Superior temporal gyrus (tissue), 1 donor: ENCODE measurements at regions not wholly inside any gene's neighbourhood (a gene's known extent, or its start where the extent isn't known, plus 50 kb on each side); places are given as distances from the start of the nearest gene placed in this dataset.
A peak's percentile ranks its signal among the peaks of the same experiment; 100 is the strongest.
"Not testable (repeated sequence)": the region's sequence is repeated elsewhere in the genome, so short reads cannot be mapped to it uniquely, and the experiment has no call there.

ENCODE experiments used
- DNase-seq: peaks from one replicate; pipeline ENCODE4 v3.0.0-alpha.2; 2016; ENCODE audit errors: extremely low spot score

GRCh38 chr1:192905049-192905448 lies 96.2 kb downstream of the RGS2 start:
- no peak for DNase-seq

GRCh38 chr1:192906334-192906733 lies 97.5 kb downstream of the RGS2 start:
- no peak for DNase-seq

- DNase-seq: peak; percentile 39
Measured at GRCh38 chr1:192907545-192908243, 98.9 kb downstream of the RGS2 start.

GRCh38 chr1:192911896-192912656 lies 103.2 kb downstream of the RGS2 start:
- not testable (repeated sequence) for DNase-seq

- no peak for DNase-seq
Measured at GRCh38 chr1:192913683-192914082, 104.8 kb downstream of the RGS2 start.

- DNase-seq: no peak
Measured at GRCh38 chr1:192914092-192914491, 105.3 kb downstream of the RGS2 start.

GRCh38 chr1:192914696-192915095 lies 105.9 kb downstream of the RGS2 start:
- DNase-seq: no peak

- DNase-seq: no peak
Measured at GRCh38 chr1:192916021-192916420, 107.2 kb downstream of the RGS2 start.

GRCh38 chr1:192918259-192918658 lies 109.4 kb downstream of the RGS2 start:
- no peak for DNase-seq

GRCh38 chr1:192920412-192920811 lies 111.6 kb downstream of the RGS2 start:
- DNase-seq: no peak

GRCh38 chr1:192925609-192926008 lies 116.8 kb downstream of the RGS2 start:
- DNase-seq: no peak

GRCh38 chr1:192926736-192927135 lies 117.9 kb downstream of the RGS2 start:
- DNase-seq: no peak

GRCh38 chr1:192927496-192927895 lies 118.7 kb downstream of the RGS2 start:
- DNase-seq: peak; percentile 29

- DNase-seq: no peak
Measured at GRCh38 chr1:192929597-192929996, 120.8 kb downstream of the RGS2 start.

GRCh38 chr1:192933744-192934143 lies 124.9 kb downstream of the RGS2 start:
- DNase-seq: no peak

GRCh38 chr1:192936313-192937018 lies 122.7 kb downstream of the UCHL5 start:
- no peak for DNase-seq

GRCh38 chr1:192937128-192937527 lies 122.0 kb downstream of the UCHL5 start:
- no peak for DNase-seq

- no peak for DNase-seq
Measured at GRCh38 chr1:192939440-192939839, 119.7 kb downstream of the UCHL5 start.

- DNase-seq: no peak
Measured at GRCh38 chr1:192940658-192941057, 118.5 kb downstream of the UCHL5 start.

- no peak for DNase-seq
Measured at GRCh38 chr1:192941722-192942411, 117.3 kb downstream of the UCHL5 start.

- no peak for DNase-seq
Measured at GRCh38 chr1:192943108-192943507, 116.1 kb downstream of the UCHL5 start.

- DNase-seq: no peak
Measured at GRCh38 chr1:192943522-192943921, 115.6 kb downstream of the UCHL5 start.
